ENCODE measurements at regions not wholly inside any gene's neighbourhood (a gene's known extent, or its start where the extent isn't known, plus 50 kb on each side); places are given as distances from the start of the nearest gene placed in this dataset.

- TF ChIP-seq ZNF366 (tag by site-specific recombination; conservative IDR thresholded peaks at IDR 0.05) (no peak), ZNF626 (tag by site-specific recombination; IDR thresholded peaks at IDR 0.05) (no peak), ZNF747 (tag by site-specific recombination; IDR thresholded peaks at IDR 0.05) (no peak)
- Histone ChIP-seq H3K4me3 (ENCODE audit: low read depth, low read length) (no peak overlapping the region), H3K4me1 (ENCODE audit: control insufficient read depth, insufficient read depth, low read length) (peaks cover 7% of the 10 kb centered on the region), H3K9me3 (ENCODE audit: control insufficient read depth, insufficient read depth, low read depth, low read length) (no peaks in the 10 kb centered on the region), H3K27ac (ENCODE audit: extremely low read depth, low read depth, low read length) (no peak overlapping the region), H3K36me3 (ENCODE audit: control insufficient read depth in 2 of 2, insufficient read depth in 1 of 2, low read length in 2 of 2) (no peaks in the 10 kb centered on the region)
- ChIA-PET POLR2A (no interaction called here), CTCF (interaction anchor here (0.6 to 1.1 kb wide), 2 partner anchors 235 to 491 kb away, joined by 3 read pairs; no protein-coding TSS in a partner anchor)
Measured at GRCh38 chr22:40112595-40112994, 65.1 kb upstream of the TNRC6B start.

- no peak overlapping the region for H3K27ac ChIP-seq (ENCODE audit: extremely low read depth, low read depth, low read length)
- no peaks in the 10 kb centered on the region for H3K9me3 ChIP-seq (ENCODE audit: control insufficient read depth, insufficient read depth, low read depth, low read length)
- no peaks in the 10 kb centered on the region for H3K4me1 ChIP-seq (ENCODE audit: control insufficient read depth, insufficient read depth, low read length)
- H3K4me3 ChIP-seq (ENCODE audit: low read depth, low read length): no peak overlapping the region
- CTCF ChIA-PET: interaction anchor here (0.7 kb wide), 2 partner anchors 48 to 647 kb away, joined by 3 to 5 read pairs; no protein-coding TSS in a partner anchor
- TF ChIP-seq ZNF169 (tag by site-specific recombination; IDR thresholded peaks at IDR 0.05) (no peak), PRDM4 (tag by site-specific recombination; IDR thresholded peaks at IDR 0.05) (no peak), ZNF133 (tag by site-specific recombination; IDR thresholded peaks at IDR 0.05) (no peak), ZNF610 (tag by site-specific recombination; IDR thresholded peaks at IDR 0.05; ENCODE audit: borderline replicate concordance) (no peak), OSR2 (tag by site-specific recombination; IDR thresholded peaks at IDR 0.05) (no peak), ZNF148 (tag by site-specific recombination; IDR thresholded peaks at IDR 0.05; ENCODE audit: borderline replicate concordance) (no peak), ZBTB7A (tag by site-specific recombination; IDR thresholded peaks at IDR 0.05; ENCODE audit: low read depth) (no peak), ZNF398 (tag by site-specific recombination; IDR thresholded peaks at IDR 0.05) (no peak), MZF1 (tag by site-specific recombination; IDR thresholded peaks at IDR 0.05; ENCODE audit: borderline replicate concordance) (no peak), PRDM1 (tag by site-specific recombination; IDR thresholded peaks at IDR 0.05) (no peak), ZNF670 (tag by site-specific recombination; IDR thresholded peaks at IDR 0.05; ENCODE audit: low read depth) (no peak)
- POLR2A ChIA-PET: no interaction called here
- no peaks in the 10 kb centered on the region for H3K36me3 ChIP-seq (ENCODE audit: control insufficient read depth in 2 of 2, insufficient read depth in 1 of 2, low read length in 2 of 2)
Measured at GRCh38 chr22:40113696-40114095, 64.0 kb upstream of the TNRC6B start.

GRCh38 chr22:40114411-40114810 is 63.3 kb upstream of the TNRC6B start:
- ChIA-PET POLR2A (no interaction called here), CTCF (interaction anchor here (0.6 kb wide), 1 partner anchor 74 kb away, joined by 3 read pairs; no protein-coding TSS in a partner anchor)
- no peak overlapping the region for H3K27ac ChIP-seq (ENCODE audit: extremely low read depth, low read depth, low read length)
- H3K36me3 ChIP-seq (ENCODE audit: control insufficient read depth in 2 of 2, insufficient read depth in 1 of 2, low read length in 2 of 2): no peaks in the 10 kb centered on the region
- no peaks in the 10 kb centered on the region for H3K9me3 ChIP-seq (ENCODE audit: control insufficient read depth, insufficient read depth, low read depth, low read length)
- no peak overlapping the region for H3K4me3 ChIP-seq (ENCODE audit: low read depth, low read length)
- H3K4me1 ChIP-seq (ENCODE audit: control insufficient read depth, insufficient read depth, low read length): no peaks in the 10 kb centered on the region
- TF ChIP-seq ZNF768 (tag by site-specific recombination; IDR thresholded peaks at IDR 0.05): no peak
- TF ChIP-seq ZNF146 (tag by site-specific recombination; IDR thresholded peaks at IDR 0.05): no peak
- TF ChIP-seq PRDM1 (tag by site-specific recombination; IDR thresholded peaks at IDR 0.05): no peak
- TF ChIP-seq SP2 (tag by site-specific recombination; IDR thresholded peaks at IDR 0.05): no peak
- no peak for TF ChIP-seq ZNF776 (tag by site-specific recombination; IDR thresholded peaks at IDR 0.05; ENCODE audit: borderline replicate concordance)
- no peak for TF ChIP-seq EGR2 (tag by site-specific recombination; IDR thresholded peaks at IDR 0.05; ENCODE audit: low read depth)
- no peak for TF ChIP-seq ZSCAN5A (tag by site-specific recombination; IDR thresholded peaks at IDR 0.05)
- TF ChIP-seq BCL11A (tag by site-specific recombination; IDR thresholded peaks at IDR 0.05; ENCODE audit: low read depth): no peak
- TF ChIP-seq ZNF707 (tag by site-specific recombination; IDR thresholded peaks at IDR 0.05): no peak
- no peak for TF ChIP-seq ZNF791 (tag by site-specific recombination; IDR thresholded peaks at IDR 0.05)
- no peak for TF ChIP-seq ZNF132 (tag by site-specific recombination; IDR thresholded peaks at IDR 0.05; ENCODE audit: borderline replicate concordance)
- TF ChIP-seq ZNF501 (tag by site-specific recombination; IDR thresholded peaks at IDR 0.05): no peak
